ENCODE measurements at regions not wholly inside any gene's neighbourhood (a gene's known extent, or its start where the extent isn't known, plus 50 kb on each side); places are given as distances from the start of the nearest gene placed in this dataset.

DNA sequence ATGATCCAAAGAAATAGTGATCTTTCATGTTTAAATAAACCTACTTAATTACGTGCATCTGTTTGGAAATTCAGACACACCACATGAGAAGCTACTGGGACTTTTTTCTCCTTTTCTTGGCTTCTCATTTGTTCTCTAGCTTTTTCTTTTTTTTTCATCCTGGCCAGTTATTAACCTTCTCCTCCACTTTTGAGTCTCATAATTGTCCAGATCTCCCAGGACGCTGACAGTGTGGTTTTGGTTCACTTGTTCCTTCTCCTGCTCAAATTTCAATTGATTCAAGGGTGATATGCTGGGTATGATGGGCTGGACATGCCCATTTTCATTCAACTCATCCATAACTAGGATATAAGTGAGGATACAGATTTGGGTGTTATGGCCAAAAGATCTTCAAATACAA, 152.3 kb downstream of the TM9SF2 start:
- in situ Hi-C loops (cut with HindIII; ENCODE audit: low sequenced_read_pairs): no loop called here

DNA sequence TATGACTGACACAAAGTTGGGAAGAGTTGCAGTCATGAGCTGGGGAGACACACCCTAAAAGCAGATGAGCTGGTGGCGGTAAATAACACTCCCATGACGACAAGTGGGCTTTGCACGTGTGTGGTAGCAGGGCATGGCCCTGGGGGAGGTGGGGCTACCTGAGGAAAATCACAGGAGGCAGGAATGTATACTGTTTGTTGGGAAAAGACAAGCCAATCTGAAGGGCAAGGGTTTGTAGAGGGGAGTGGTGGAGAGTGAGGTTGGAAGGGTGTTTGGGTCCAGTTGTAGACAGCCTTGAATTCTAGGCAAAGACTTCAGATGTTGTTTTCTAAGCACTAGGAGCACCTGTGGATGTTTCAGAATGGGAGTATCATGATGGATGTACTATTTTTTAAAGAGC, 151.6 kb downstream of the TM9SF2 start:
- in situ Hi-C loops (cut with HindIII; ENCODE audit: low sequenced_read_pairs): no loop called here

DNA sequence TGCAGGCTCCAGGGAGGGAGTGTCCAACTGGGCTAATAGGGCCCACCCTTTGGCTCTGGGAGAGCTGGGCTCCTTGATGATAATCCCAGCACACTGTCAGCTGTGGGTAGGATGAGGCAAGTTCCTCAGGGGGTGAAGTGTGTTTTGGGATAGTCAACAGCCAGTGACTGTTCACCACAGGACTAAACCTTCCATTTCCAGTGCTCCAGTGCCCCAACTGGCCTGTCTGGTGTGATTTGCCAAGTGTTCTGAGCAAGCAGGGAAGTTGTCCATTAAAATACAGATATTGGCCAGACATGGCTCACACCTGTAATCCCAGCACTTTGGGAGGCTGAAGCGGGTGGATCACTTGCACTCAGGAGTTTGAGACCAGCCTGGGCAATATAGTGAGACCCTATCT, 150.9 kb downstream of the TM9SF2 start:
- in situ Hi-C loops (cut with HindIII; ENCODE audit: low sequenced_read_pairs): no loop called here

DNA sequence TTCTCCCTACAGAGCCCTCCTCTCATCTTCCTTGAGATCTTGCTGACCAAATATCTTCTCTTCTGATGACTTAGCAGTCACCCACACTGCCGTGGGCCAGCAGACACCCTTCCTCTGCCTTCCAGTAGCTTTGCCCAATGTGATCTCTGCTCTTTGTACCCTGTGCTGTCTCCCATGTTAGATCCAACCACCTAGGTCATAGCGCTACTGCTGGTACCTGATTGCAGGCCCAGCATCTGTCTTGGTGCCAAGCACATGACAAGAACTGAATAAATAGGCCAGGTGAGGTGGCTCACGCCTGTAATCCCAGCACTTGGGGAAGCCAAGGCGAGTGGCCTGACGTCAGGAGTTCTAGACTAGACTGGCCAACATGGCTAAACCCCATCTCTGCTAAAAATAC, 149.7 kb downstream of the TM9SF2 start:
- in situ Hi-C loops (cut with HindIII; ENCODE audit: low sequenced_read_pairs): no loop called here

DNA sequence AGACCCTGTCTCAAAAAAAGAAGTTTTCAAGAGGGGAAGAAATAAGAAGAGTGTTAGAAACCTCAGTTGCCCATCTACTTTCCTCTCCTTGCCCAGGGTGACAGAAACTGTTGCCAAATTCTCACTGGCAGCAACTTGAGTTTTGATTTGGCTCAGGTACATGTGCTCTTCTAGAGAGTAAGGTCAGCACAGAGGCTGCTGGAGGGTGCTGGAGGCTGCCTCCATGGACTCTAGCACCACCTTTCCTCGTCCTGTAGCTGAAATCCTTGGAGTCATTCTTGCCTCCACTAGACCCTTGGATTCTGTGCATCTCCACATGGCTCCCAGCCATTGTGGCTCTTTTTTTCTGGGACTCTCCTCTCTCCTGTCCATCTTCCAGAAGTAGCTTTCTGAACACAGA, 149.1 kb downstream of the TM9SF2 start:
- in situ Hi-C loops (cut with HindIII; ENCODE audit: low sequenced_read_pairs): no loop called here

DNA sequence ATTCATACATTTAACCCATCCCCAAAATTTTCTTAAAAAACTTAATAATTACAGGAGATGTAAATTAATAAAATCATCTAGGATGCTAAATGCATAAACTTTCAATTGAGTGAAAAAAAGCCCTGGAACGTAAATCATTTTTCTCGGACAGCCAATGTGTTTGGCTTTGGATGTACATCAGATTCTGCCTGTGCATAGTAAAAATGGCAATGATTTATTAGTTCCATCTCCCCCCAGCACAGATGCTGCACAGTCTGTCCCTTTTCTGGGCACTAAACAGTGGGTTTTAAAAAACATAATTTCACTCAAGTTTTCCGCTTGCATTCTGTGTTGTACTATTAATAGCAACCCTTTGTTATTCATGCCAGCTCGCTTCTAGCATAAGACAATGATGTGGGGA, 147.7 kb downstream of the TM9SF2 start:
- in situ Hi-C loops (cut with HindIII; ENCODE audit: low sequenced_read_pairs): no loop called here

DNA sequence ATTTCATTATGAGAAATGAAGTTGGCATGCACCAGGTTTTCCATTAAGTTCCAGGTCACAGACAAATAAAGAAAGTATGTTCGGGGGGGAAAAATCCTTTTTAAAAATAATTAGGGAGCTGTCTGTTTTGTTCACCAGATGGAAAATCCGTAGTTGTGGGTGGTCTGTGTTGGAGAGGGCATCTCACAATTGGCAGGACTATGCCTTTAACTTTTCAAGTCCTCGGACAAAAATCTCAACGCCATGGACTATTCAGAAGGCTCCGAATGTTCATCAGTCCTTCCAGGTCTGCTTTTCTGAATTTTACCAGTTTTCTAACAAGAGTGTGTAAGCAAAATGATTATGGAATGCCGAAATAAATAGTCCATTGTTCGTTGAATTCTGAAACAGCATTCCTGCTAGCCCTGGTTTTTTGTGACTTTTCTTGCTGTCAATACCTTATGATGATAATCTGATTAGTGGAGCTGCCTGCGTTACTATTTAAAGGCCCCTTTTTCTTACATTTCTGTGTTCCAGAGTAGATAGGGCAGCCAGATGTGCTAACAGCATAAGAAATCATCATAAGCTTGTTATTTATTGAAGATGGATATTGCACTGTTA, 146.9 kb downstream of the TM9SF2 start:
- in situ Hi-C loops (cut with HindIII; ENCODE audit: low sequenced_read_pairs): no loop called here

DNA sequence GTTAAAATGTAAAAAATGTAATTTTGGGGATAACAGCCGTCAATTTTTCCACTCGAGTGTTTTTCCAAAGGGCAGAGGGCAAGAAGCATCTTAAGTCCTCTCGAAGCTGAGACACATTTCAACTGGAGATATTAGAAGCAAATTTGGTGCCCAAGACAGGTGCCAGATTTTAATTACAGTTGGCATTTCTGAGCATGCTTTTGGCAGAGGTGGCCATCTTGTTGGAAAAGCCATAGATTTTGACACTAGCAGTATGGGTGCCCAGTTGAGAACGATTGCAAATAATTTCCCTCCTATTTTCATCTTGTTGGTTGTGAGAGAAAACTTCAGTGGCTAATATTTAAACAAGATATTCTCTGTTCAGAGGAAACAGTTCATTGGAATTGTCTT, 146.3 kb downstream of the TM9SF2 start:
- in situ Hi-C loops (cut with HindIII; ENCODE audit: low sequenced_read_pairs): no loop called here

DNA sequence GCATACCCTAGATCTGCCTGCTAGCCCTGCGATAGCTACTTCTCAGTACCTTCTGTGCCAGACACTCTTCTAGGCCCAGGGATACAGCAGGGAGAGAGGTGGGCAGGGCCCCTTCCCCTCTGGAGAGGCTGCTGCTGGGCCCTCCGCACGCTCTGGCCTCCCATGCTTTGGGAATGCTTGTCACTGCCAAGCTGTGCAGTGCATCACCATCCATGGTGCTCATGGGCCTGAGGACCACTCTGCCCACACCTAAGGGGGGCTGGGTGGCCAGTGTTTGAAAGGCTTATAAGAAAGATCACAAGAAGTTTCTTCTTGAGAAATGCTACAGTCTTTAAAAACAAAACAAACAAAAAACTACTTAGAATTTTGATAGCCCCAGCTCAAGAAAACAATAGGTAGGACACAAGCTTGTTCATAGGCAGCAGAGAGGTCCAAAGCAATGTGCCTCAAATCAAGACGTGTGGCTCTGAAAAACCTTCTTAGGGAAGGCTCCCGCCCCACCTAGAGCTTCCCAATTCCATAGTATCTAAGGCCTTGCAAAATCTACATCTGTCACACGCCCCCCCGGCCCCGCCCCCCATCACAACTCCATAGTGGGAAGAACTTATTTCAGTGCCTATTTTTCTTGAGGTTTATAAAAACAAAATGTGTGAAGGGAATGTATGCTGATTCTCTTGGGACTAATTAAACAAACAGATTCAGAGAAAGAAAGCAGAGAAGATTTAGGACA, 145.8 kb downstream of the TM9SF2 start:
- in situ Hi-C loops (cut with HindIII; ENCODE audit: low sequenced_read_pairs): no loop called here

DNA sequence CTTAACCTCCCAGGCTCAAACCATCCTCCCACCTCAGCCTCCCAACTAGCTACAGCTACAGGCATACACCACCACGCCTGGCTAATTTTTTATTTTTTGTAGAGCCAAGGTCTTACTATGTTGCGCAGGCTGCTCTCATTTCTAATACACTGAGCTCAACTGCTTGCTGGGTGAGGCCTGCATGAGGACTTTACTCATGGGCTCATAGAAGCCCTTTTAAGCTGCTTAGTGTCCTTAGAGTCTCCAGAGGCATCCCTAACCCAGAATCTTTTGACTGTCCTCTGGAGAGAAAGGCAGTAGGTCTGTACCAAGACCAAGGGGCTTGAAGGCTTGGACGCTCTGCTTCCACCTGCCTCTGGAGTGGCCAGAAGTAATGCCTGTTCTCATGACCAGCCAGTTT, 141.6 kb downstream of the TM9SF2 start:
- in situ Hi-C loops (cut with HindIII; ENCODE audit: low sequenced_read_pairs): no loop called here

DNA sequence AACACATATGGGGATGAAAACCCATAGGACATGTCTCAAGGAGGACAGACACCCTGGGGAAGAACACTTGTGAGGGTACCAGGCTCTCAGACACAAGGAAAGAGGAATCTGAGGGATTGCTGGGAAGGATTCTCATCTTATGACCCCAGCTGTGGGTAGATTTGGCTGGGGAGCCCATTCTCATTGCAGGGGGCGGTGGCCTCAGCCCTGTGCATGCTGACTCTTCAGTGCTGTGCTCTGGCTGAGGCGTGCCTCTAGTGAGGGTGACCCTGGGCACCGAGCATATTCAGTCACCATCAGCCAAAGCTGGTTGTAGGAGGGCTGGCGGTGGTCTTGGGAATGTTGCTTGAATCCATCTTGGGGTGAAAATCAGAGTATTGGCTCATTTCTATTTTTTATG, 140.7 kb downstream of the TM9SF2 start:
- in situ Hi-C loops (cut with HindIII; ENCODE audit: low sequenced_read_pairs): no loop called here

DNA sequence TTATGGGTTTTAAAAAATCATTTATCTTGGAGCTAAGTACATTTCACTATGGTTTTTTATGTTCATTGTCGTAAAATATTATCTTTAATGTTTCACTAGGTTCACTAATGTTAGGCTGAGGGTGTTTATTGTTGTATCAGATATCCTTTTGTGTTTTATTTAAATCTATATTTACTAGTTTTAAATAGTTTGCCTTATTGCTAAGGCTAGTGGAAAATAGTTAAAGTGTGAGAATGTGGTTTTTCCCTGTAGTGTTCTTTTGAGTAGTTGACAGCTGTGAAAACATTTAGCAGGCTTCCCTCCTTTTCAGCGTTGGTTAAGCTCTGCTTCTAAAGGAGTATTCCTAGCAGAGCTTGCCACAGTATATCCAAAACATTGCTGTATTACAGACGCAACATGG, 139.0 kb downstream of the TM9SF2 start:
- in situ Hi-C loops (cut with HindIII; ENCODE audit: low sequenced_read_pairs): no loop called here

DNA sequence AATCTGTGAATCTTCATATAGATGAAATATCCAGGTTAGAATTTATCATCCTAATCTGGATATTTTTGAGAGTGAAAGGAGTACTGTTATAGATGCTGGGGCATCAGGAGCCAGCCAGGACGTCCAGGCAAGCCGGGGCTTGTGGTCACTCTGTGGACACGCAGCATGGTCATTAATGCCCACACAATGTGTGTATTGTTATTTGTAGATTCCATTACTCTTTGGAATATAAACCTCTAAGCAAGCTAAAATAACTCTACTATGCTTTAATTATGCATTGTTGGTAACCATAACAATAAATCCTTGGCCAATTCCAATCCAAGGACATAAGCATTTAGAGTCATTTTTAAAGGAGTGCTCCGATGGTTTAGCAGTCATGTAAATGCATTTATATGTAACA, 137.9 kb downstream of the TM9SF2 start:
- in situ Hi-C loops (cut with HindIII; ENCODE audit: low sequenced_read_pairs): no loop called here

DNA sequence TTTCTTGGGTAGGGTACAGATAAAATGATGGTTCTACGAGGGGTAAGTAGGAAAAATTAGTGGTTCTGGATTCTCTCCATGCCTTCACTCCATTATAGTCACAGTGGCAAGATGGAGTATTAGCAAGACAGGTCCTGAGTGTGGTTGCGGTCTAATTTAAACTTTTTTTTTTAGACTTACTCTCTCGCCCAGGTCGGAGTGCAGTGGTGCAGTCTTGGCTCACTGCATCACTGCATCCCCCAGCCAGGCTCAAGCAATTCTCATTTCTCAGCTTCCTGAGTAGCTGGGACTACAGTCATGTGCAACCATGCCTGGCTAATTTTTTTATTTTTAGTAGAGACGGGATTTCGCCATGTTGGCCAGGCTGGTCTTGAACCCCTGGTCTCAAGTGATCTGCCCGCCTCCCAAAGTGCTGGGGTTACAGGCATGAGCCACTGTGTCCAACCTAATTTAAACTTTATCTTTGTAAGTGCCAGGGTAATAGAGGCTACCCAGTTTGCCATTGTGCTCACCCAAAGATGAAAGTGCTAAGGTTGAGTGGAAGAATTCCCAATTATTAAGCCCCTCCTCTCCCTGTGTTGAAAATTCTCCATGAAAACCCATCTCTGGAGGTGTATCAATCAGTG, 135.6 kb downstream of the TM9SF2 start:
- in situ Hi-C loops (cut with HindIII; ENCODE audit: low sequenced_read_pairs): no loop called here

DNA sequence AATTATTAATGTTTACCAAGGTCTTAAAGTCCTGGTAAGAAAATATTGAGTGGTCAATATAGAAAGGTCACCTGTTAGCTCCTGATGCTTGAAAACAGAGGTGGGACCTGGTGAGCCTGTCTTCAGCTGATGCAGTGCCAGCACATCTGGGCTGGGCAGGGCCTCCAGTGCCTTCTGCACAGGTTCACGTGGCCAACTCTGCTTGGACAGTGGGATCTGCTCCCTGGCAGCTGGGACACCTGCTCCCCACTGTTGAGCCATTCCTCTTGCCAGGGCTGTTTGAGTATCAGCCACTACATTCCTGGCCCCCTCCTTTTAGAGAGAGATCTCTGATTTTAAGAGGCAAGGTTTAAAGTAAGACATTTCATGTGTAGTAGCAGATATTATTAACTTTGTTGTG, 135.0 kb downstream of the TM9SF2 start:
- in situ Hi-C loops (cut with HindIII; ENCODE audit: low sequenced_read_pairs): no loop called here

DNA sequence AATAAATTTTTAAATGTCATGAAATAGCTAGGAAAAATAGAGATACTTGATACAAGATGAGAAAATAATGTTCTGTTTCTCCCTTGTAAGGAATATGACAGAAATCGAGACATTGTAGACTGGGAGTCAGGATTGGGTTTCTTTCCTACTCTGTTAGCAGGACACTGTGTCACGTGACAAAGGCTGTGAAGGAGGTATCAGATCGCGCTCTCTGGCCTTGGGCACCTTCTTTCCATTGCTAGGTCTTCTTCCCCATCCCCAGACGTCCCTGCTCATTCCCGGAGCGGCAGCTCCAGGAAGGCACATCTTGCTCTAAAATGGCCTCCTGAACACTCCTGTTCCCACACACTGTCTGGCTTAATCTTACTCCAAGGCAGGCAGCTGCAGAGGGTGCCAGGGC, 133.4 kb downstream of the TM9SF2 start:
- in situ Hi-C loops (cut with HindIII; ENCODE audit: low sequenced_read_pairs): no loop called here

DNA sequence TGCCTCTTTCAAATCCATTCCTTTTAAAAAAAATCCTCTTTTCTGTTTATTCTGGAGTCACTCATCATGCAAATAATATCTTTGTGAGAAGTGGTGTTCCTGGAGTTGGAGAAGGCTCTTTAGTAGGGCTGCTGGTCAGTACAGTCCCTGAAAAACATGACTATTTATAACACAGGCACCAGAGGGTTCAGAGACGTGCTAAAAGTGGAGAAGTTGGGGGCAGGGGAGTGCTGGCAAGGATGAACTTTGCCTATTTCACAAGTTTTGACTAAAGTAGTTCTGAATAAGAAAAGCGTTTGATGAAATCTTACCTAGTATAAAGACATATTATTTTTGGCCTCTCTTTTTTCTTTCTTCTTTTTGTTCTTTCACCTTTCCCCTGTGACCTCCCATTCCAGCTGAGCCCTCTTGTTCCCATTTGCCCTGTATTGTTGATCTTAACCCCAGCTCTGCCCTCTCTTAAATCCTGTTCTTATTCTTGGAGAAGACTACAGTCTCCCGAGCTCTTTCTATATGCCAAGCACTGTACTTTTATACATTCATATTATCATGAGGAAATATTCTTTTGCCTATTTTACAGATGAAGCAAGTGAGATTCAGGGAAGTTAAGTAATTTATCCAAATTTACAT, 129.1 kb downstream of the TM9SF2 start:
- in situ Hi-C loops (cut with HindIII; ENCODE audit: low sequenced_read_pairs): no loop called here

DNA sequence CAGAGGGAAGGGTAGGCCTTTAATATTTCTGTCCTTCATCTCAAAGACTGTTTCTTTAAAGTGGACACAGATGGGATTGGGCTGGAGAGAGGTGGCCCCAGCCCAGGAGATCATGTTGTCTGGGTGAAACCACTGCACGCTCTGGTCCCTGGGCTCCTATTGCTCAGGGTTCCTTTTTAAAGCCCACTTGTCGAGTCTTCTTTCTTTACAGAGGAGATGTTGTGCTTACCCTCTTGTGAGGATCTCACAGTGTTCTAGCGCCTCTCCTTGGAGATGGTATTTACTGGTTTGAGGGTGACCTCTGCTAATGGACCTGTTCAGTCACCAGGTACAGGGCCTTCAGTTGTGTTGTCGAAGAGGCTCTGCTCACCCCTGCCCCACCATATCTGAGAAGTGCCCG, 128.4 kb downstream of the TM9SF2 start:
- in situ Hi-C loops (cut with HindIII; ENCODE audit: low sequenced_read_pairs): no loop called here

DNA sequence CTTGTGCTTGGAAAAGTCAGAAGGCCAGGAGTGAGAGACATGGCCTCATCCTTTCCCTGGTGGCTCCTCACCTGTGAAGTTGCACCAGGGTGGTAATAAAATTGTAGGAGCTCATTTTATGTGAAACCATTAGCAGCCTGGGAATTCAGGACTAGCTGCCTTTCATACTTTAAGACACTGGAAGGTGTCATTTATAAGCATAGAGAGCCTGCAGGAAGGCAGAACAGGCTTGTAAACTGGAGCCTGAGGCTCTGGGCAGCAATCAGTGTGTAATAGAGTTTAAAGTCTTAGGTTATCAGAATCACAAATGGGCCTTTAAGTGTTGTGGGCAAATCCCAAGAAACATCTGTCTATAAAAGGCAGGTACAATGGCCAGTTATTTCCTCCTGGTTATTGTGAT, 127.2 kb downstream of the TM9SF2 start:
- in situ Hi-C loops (cut with HindIII; ENCODE audit: low sequenced_read_pairs): no loop called here

DNA sequence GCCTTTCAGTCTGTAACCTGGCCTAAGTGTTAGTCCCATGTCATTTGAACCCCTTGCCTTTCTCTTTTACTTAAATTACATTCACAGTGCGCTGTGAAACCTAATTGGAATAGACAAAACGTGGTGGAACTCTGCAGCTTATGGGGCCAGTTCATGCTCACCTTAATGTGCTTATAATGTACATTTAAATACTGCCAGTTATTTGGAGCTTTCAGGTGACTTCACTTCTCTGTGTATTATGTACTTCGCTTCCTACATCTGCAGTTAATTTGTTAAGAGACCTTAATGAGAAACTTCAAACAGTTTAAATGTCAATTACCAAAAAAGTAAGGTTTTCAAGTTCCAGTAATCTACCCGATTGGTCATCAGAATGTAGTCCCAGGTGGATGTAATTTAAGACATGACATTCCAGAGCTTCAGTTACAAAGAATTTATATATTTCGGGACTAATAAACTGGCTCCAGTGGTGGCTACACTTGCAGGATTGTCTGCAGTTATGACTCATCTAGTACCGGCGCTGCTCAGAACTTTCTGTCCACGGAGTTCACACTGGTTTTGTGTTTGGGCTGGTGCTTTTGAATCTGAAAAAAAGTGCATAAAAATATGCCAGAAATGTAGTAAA, 125.3 kb downstream of the TM9SF2 start:
- in situ Hi-C loops (cut with HindIII; ENCODE audit: low sequenced_read_pairs): no loop called here

DNA sequence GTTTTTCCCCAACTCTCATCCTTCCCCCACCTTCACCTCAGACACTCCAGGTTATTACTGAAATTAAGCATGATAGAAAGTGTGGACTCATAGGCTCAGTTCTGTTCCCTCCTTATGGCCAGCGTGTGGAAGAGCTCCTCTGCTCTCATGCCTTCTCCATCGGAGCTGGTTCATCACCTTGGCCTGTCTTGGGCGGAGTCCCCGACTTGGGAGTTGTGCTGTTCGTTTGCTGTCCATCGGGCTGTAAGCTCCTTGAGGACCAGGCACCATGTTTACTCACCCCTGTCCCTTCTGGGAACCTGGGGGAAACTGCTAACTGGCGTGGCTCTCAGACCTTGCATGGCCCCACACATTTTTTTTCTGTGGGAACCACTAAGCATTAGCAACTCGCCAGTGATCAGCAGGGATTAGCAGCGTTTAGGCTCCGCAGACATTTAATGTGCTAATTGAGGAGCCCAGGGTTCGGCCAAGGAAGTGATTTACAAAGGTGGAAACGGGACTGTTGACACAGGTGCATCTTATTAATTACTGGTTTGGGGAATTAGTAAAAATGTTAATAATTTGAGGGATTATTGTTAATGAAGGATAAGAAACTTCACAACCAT, 123.8 kb downstream of the TM9SF2 start:
- in situ Hi-C loops (cut with HindIII; ENCODE audit: low sequenced_read_pairs): no loop called here

Data from DLD1 (cell line).